ENCODE measurements at regions not wholly inside any gene's neighbourhood (a gene's known extent, or its start where the extent isn't known, plus 50 kb on each side); places are given as distances from the start of the nearest gene placed in this dataset.
"Not testable (repeated sequence)": the region's sequence is repeated elsewhere in the genome, so short reads cannot be mapped to it uniquely, and the experiment has no call there.

- no peaks in the 10 kb centered on the region for H3K36me3 ChIP-seq (ENCODE audit: insufficient read depth, low read length)
- ChIA-PET CTCF (ENCODE audit: partially characterized antibody) (no interaction called here), POLR2A (ENCODE audit: partially characterized antibody) (no interaction called here)
- Mint-ChIP-seq H3K4me3 (no peak overlapping the region), H3K4me1 (no peaks in the 10 kb centered on the region), H3K27ac (no peak overlapping the region), H3K9me3 (peaks cover 0 to 41% (median 10%) of the 10 kb centered on the region in 8 donors), H3K27me3 (no peaks in the 10 kb centered on the region), H3K36me3 (no peaks in the 10 kb centered on the region)
- H3K9me3 ChIP-seq (ENCODE audit: control insufficient read depth in 1 of 2, low read length in 2 of 2) = no peaks in the 10 kb centered on the region
- H3K4me1 ChIP-seq (ENCODE audit: insufficient read depth, low read length) = no peaks in the 10 kb centered on the region
- H3K4me3 ChIP-seq (ENCODE audit: low read length in 2 of 2) = no peak overlapping the region
- no peak for DNase-seq
- no peaks in the 10 kb centered on the region for H3K27me3 ChIP-seq (ENCODE audit: insufficient read depth, low read length)
- no peak overlapping the region for H3K27ac ChIP-seq (ENCODE audit: low read depth, low read length)
- intact Hi-C loops (cut with micrococcal nuclease) = no loop called here
Observed at GRCh38 chr6:9292975-9293374, 857.6 kb upstream of the SLC35B3 start.

GRCh38 chr6:9290342-9290741 is 855.0 kb upstream of the SLC35B3 start:
- H3K4me1 ChIP-seq (ENCODE audit: insufficient read depth, low read length); POLR2A ChIA-PET (ENCODE audit: partially characterized antibody); H3K27me3 ChIP-seq (ENCODE audit: insufficient read depth, low read length); H3K36me3 ChIP-seq (ENCODE audit: insufficient read depth, low read length); intact Hi-C loops (cut with micrococcal nuclease); H3K4me3 Mint-ChIP-seq; H3K4me1 Mint-ChIP-seq; H3K27ac Mint-ChIP-seq; H3K9me3 ChIP-seq (ENCODE audit: control insufficient read depth in 1 of 2, low read length in 2 of 2); H3K27ac ChIP-seq (ENCODE audit: low read depth, low read length); H3K4me3 ChIP-seq (ENCODE audit: low read length in 2 of 2); DNase-seq; H3K36me3 Mint-ChIP-seq; H3K27me3 Mint-ChIP-seq; CTCF ChIA-PET (ENCODE audit: partially characterized antibody): not testable (repeated sequence)
- peaks cover 0 to 34% (median 9%) of the 10 kb centered on the region in 8 donors for H3K9me3 Mint-ChIP-seq

- Mint-ChIP-seq H3K27ac (no peak overlapping the region), H3K4me1 (no peaks in the 10 kb centered on the region), H3K27me3 (no peaks in the 10 kb centered on the region), H3K4me3 (no peak overlapping the region), H3K9me3 (peaks cover 0 to 5% (median 3%) of the 10 kb centered on the region in 8 donors), H3K36me3 (no peaks in the 10 kb centered on the region)
- Histone ChIP-seq H3K27ac (ENCODE audit: low read depth, low read length) (no peak overlapping the region), H3K36me3 (ENCODE audit: insufficient read depth, low read length) (no peaks in the 10 kb centered on the region), H3K9me3 (ENCODE audit: control insufficient read depth in 1 of 2, low read length in 2 of 2) (no peaks in the 10 kb centered on the region), H3K4me3 (ENCODE audit: low read length in 2 of 2) (no peak overlapping the region), H3K27me3 (ENCODE audit: insufficient read depth, low read length) (no peaks in the 10 kb centered on the region), H3K4me1 (ENCODE audit: insufficient read depth, low read length) (no peaks in the 10 kb centered on the region)
- intact Hi-C loops (cut with micrococcal nuclease) = no loop called here
- ChIA-PET CTCF (ENCODE audit: partially characterized antibody) (no interaction called here), POLR2A (ENCODE audit: partially characterized antibody) (no interaction called here)
- DNase-seq = no peak
Observed at GRCh38 chr6:9272671-9273070, 837.3 kb upstream of the SLC35B3 start.

DNA sequence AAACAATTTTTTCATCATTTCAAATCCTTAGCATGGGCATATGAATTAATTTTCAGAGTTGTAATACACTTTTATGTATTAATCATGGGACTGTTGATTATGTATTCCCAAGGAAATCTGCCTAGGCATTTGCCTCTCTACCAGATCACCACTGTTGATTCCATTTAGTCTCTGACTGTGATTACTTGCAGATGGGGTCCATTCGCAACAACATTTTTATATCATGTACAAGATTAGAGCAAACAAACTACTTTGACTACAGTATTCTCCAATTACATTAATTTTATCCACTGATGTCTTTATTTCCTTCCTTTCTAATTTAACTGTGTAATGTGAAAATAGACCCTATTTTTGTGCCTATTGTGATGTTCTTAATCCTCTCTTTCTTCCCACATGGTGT is 831.4 kb upstream of the SLC35B3 start:
- Mint-ChIP-seq H3K4me1 (no peaks in the 10 kb centered on the region), H3K27ac (no peak overlapping the region), H3K27me3 (no peaks in the 10 kb centered on the region), H3K4me3 (no peak overlapping the region), H3K36me3 (no peaks in the 10 kb centered on the region), H3K9me3 (peaks cover 0 to 15% (median 5%) of the 10 kb centered on the region in 8 donors)
- POLR2A ChIA-PET (ENCODE audit: partially characterized antibody) = no interaction called here
- Histone ChIP-seq H3K27me3 (ENCODE audit: insufficient read depth, low read length) (no peaks in the 10 kb centered on the region), H3K36me3 (ENCODE audit: insufficient read depth, low read length) (no peaks in the 10 kb centered on the region), H3K27ac (ENCODE audit: low read depth, low read length) (no peak overlapping the region), H3K9me3 (ENCODE audit: control insufficient read depth in 1 of 2, low read length in 2 of 2) (no peaks in the 10 kb centered on the region), H3K4me1 (ENCODE audit: insufficient read depth, low read length) (no peaks in the 10 kb centered on the region), H3K4me3 (ENCODE audit: low read length in 2 of 2) (no peak overlapping the region)
- no peak for DNase-seq
- intact Hi-C loops (cut with micrococcal nuclease) = no loop called here
- CTCF ChIA-PET (ENCODE audit: partially characterized antibody) = no interaction called here

DNA sequence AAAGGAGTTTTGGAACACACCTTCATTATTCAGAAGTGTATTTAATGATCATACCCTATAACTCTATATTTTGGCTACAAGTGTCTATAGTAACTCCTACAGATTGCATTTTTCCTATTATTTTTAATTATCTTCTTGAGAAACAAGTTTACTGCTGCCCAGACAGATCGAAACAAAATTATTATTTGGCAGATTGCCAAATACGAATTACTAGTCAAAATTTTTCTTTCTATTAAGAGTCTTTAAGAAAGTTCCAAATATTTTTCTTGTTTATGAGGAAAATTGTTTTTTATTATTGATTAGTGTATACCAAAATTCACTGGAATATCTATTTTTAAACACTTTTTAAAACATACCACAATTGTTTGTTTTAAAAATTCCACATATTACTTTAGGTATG is 821.9 kb upstream of the SLC35B3 start:
- DNase-seq = no peak
- Histone ChIP-seq H3K27me3 (ENCODE audit: insufficient read depth, low read length) (no peaks in the 10 kb centered on the region), H3K4me3 (ENCODE audit: low read length in 2 of 2) (no peak overlapping the region), H3K9me3 (ENCODE audit: control insufficient read depth in 1 of 2, low read length in 2 of 2) (no peaks in the 10 kb centered on the region), H3K27ac (ENCODE audit: low read depth, low read length) (no peak overlapping the region), H3K36me3 (ENCODE audit: insufficient read depth, low read length) (no peaks in the 10 kb centered on the region), H3K4me1 (ENCODE audit: insufficient read depth, low read length) (no peaks in the 10 kb centered on the region)
- Mint-ChIP-seq H3K9me3 (peaks cover 0 to 16% (median 7%) of the 10 kb centered on the region in 8 donors), H3K4me1 (no peaks in the 10 kb centered on the region), H3K4me3 (no peak overlapping the region), H3K27ac (no peak overlapping the region), H3K27me3 (no peaks in the 10 kb centered on the region), H3K36me3 (no peaks in the 10 kb centered on the region)
- POLR2A ChIA-PET (ENCODE audit: partially characterized antibody) = no interaction called here
- CTCF ChIA-PET (ENCODE audit: partially characterized antibody) = no interaction called here
- intact Hi-C loops (cut with micrococcal nuclease) = no loop called here

GRCh38 chr6:9254251-9254650 is 818.9 kb upstream of the SLC35B3 start:
- H3K9me3 Mint-ChIP-seq = peaks cover 0 to 2% (median 0%) of the 10 kb centered on the region in 8 donors
- Histone ChIP-seq H3K27me3 (ENCODE audit: insufficient read depth, low read length) (no peaks in the 10 kb centered on the region), H3K9me3 (ENCODE audit: control insufficient read depth in 1 of 2, low read length in 2 of 2) (no peaks in the 10 kb centered on the region), H3K27ac (ENCODE audit: low read depth, low read length) (no peak overlapping the region), H3K4me3 (ENCODE audit: low read length in 2 of 2) (no peak overlapping the region), H3K4me1 (ENCODE audit: insufficient read depth, low read length) (no peaks in the 10 kb centered on the region), H3K36me3 (ENCODE audit: insufficient read depth, low read length) (no peaks in the 10 kb centered on the region)
- H3K36me3 Mint-ChIP-seq = no peaks in the 10 kb centered on the region
- no peak overlapping the region for H3K4me3 Mint-ChIP-seq
- H3K4me1 Mint-ChIP-seq = no peaks in the 10 kb centered on the region
- no peaks in the 10 kb centered on the region for H3K27me3 Mint-ChIP-seq
- CTCF ChIA-PET (ENCODE audit: partially characterized antibody) = no interaction called here
- POLR2A ChIA-PET (ENCODE audit: partially characterized antibody) = no interaction called here
- DNase-seq = no peak
- intact Hi-C loops (cut with micrococcal nuclease) = no loop called here
- no peak overlapping the region for H3K27ac Mint-ChIP-seq

GRCh38 chr6:9252799-9253198 is 817.5 kb upstream of the SLC35B3 start:
- DNase-seq = no peak
- H3K27me3 ChIP-seq (ENCODE audit: insufficient read depth, low read length) = no peaks in the 10 kb centered on the region
- ChIA-PET POLR2A (ENCODE audit: partially characterized antibody) (no interaction called here), CTCF (ENCODE audit: partially characterized antibody) (no interaction called here)
- Mint-ChIP-seq H3K9me3 (peaks cover 0 to 2% (median 0%) of the 10 kb centered on the region in 8 donors), H3K4me1 (no peaks in the 10 kb centered on the region), H3K36me3 (no peaks in the 10 kb centered on the region), H3K27ac (no peak overlapping the region), H3K4me3 (no peak overlapping the region), H3K27me3 (no peaks in the 10 kb centered on the region)
- H3K4me3 ChIP-seq (ENCODE audit: low read length in 2 of 2) = no peak overlapping the region
- no peaks in the 10 kb centered on the region for H3K4me1 ChIP-seq (ENCODE audit: insufficient read depth, low read length)
- intact Hi-C loops (cut with micrococcal nuclease) = no loop called here
- H3K9me3 ChIP-seq (ENCODE audit: control insufficient read depth in 1 of 2, low read length in 2 of 2) = no peaks in the 10 kb centered on the region
- H3K27ac ChIP-seq (ENCODE audit: low read depth, low read length) = no peak overlapping the region
- H3K36me3 ChIP-seq (ENCODE audit: insufficient read depth, low read length) = no peaks in the 10 kb centered on the region

DNA sequence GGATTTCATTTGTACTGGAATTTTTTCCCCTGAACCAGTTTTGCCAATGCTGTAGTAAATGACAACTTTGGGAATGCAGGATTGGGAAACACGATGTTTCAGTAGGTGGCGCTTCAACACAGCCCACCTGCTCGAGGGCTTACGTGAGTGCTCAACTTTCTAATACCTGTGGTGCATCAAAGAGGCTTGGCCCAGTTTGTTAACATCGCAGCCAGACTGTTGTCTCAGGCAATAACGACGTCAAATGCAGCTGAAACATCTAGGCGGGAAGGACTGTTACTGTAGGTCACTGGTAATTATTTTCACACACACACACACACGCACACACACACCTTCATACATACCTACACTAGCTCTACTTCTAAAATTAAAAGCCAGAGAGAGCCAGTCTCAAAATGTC is 815.5 kb upstream of the SLC35B3 start:
- H3K36me3 Mint-ChIP-seq = no peaks in the 10 kb centered on the region
- H3K4me3 Mint-ChIP-seq = no peak overlapping the region
- Histone ChIP-seq H3K27me3 (ENCODE audit: insufficient read depth, low read length) (no peaks in the 10 kb centered on the region), H3K4me1 (ENCODE audit: insufficient read depth, low read length) (no peaks in the 10 kb centered on the region), H3K27ac (ENCODE audit: low read depth, low read length) (no peak overlapping the region), H3K4me3 (ENCODE audit: low read length in 2 of 2) (no peak overlapping the region), H3K9me3 (ENCODE audit: control insufficient read depth in 1 of 2, low read length in 2 of 2) (no peaks in the 10 kb centered on the region), H3K36me3 (ENCODE audit: insufficient read depth, low read length) (no peaks in the 10 kb centered on the region)
- ChIA-PET CTCF (ENCODE audit: partially characterized antibody) (no interaction called here), POLR2A (ENCODE audit: partially characterized antibody) (no interaction called here)
- DNase-seq = no peak
- H3K4me1 Mint-ChIP-seq = no peaks in the 10 kb centered on the region
- intact Hi-C loops (cut with micrococcal nuclease) = no loop called here
- H3K27ac Mint-ChIP-seq = no peak overlapping the region
- H3K9me3 Mint-ChIP-seq = peaks cover 0 to 2% (median 0%) of the 10 kb centered on the region in 8 donors
- no peaks in the 10 kb centered on the region for H3K27me3 Mint-ChIP-seq
